ENCODE measurements at regions not wholly inside any gene's neighbourhood (a gene's known extent, or its start where the extent isn't known, plus 50 kb on each side); places are given as distances from the start of the nearest gene placed in this dataset.
"Not testable (repeated sequence)": the region's sequence is repeated elsewhere in the genome, so short reads cannot be mapped to it uniquely, and the experiment has no call there.

GRCh38 chr20:40275738-40276137 lies 413.3 kb downstream of the MAFB start:
- no peaks in the 10 kb centered on the region for H3K9me3 ChIP-seq (ENCODE audit: low read length)
- H3K79me2 ChIP-seq (ENCODE audit: low read length), result no peaks in the 10 kb centered on the region
- no peak overlapping the region for H3K9ac ChIP-seq (ENCODE audit: low read length)
- POLR2A ChIA-PET (ENCODE audit: unreplicated experiment), result no interaction called here
- intact Hi-C loops (cut with micrococcal nuclease), result no loop called here
- no peaks in the 10 kb centered on the region for H3K9me2 ChIP-seq (replicated peaks; ENCODE audit: low read length)
- no peaks in the 10 kb centered on the region for H3K36me3 ChIP-seq (ENCODE audit: low read depth, low read length)
- no peak overlapping the region for H3K27ac ChIP-seq (ENCODE audit: low read length)
- no peaks in the 10 kb centered on the region for H3F3A ChIP-seq (ENCODE audit: low read length, unreplicated experiment)
- DNase-seq (no peak), ATAC-seq (no peak)
- H4K20me1 ChIP-seq (ENCODE audit: low read length), result no peaks in the 10 kb centered on the region
- H3K27me3 ChIP-seq (ENCODE audit: low read length), result no peaks in the 10 kb centered on the region
- TF ChIP-seq, protein P1, sequence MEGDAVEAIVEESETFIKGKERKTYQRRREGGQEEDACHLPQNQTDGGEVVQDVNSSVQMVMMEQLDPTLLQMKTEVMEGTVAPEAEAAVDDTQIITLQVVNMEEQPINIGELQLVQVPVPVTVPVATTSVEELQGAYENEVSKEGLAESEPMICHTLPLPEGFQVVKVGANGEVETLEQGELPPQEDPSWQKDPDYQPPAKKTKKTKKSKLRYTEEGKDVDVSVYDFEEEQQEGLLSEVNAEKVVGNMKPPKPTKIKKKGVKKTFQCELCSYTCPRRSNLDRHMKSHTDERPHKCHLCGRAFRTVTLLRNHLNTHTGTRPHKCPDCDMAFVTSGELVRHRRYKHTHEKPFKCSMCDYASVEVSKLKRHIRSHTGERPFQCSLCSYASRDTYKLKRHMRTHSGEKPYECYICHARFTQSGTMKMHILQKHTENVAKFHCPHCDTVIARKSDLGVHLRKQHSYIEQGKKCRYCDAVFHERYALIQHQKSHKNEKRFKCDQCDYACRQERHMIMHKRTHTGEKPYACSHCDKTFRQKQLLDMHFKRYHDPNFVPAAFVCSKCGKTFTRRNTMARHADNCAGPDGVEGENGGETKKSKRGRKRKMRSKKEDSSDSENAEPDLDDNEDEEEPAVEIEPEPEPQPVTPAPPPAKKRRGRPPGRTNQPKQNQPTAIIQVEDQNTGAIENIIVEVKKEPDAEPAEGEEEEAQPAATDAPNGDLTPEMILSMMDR (conservative IDR thresholded peaks at IDR 0.05; ENCODE audit: low read depth, low read length), result no peak
- TF ChIP-seq EZH2phosphoT487 (IDR thresholded peaks at IDR 0.05; ENCODE audit: borderline replicate concordance, low read length) (no peak), EZH2 (IDR thresholded peaks at IDR 0.05; ENCODE audit: low read length, unreplicated experiment) (no peak)
- H3K4me3 ChIP-seq (ENCODE audit: low read length), result no peak overlapping the region
- H3K4me2 ChIP-seq (ENCODE audit: low read length), result no peak overlapping the region
- no peaks in the 10 kb centered on the region for H3K4me1 ChIP-seq (ENCODE audit: insufficient read depth, low read length)
- CTCF ChIA-PET, result no interaction called here
- H2AFZ ChIP-seq (ENCODE audit: low read length), result no peak overlapping the region
- BruUV-seq (replicated peaks), result no TSS peak

GRCh38 chr20:40274912-40275533 lies 414.0 kb downstream of the MAFB start:
- POLR2A ChIA-PET (ENCODE audit: unreplicated experiment), result no interaction called here
- Histone ChIP-seq H3K79me2 (ENCODE audit: low read length) (no peaks in the 10 kb centered on the region), H3K27ac (ENCODE audit: low read length) (no peak overlapping the region), H3F3A (ENCODE audit: low read length, unreplicated experiment) (no peaks in the 10 kb centered on the region), H3K9ac (ENCODE audit: low read length) (no peak overlapping the region), H3K9me2 (replicated peaks; ENCODE audit: low read length) (no peaks in the 10 kb centered on the region), H3K9me3 (ENCODE audit: low read length) (no peaks in the 10 kb centered on the region), H3K27me3 (ENCODE audit: low read length) (no peaks in the 10 kb centered on the region), H3K4me1 (ENCODE audit: insufficient read depth, low read length) (no peaks in the 10 kb centered on the region), H3K4me2 (ENCODE audit: low read length) (no peak overlapping the region), H3K4me3 (ENCODE audit: low read length) (no peak overlapping the region), H3K36me3 (ENCODE audit: low read depth, low read length) (no peaks in the 10 kb centered on the region), H4K20me1 (ENCODE audit: low read length) (no peaks in the 10 kb centered on the region), H2AFZ (ENCODE audit: low read length) (no peak overlapping the region)
- CTCF ChIA-PET, result no interaction called here
- intact Hi-C loops (cut with micrococcal nuclease), result no loop called here
- TF ChIP-seq, protein P1 (conservative IDR thresholded peaks at IDR 0.05; ENCODE audit: low read depth, low read length), result no peak
- TF ChIP-seq EZH2 (IDR thresholded peaks at IDR 0.05; ENCODE audit: low read length, unreplicated experiment), result no peak
- no peak for TF ChIP-seq EZH2phosphoT487 (IDR thresholded peaks at IDR 0.05; ENCODE audit: borderline replicate concordance, low read length)
- BruUV-seq (replicated peaks), result no TSS peak
- ATAC-seq, result no peak
- DNase-seq, result no peak

- CTCF ChIA-PET, result not testable (repeated sequence)
Measured at GRCh38 chr20:40269274-40269673, 419.8 kb downstream of the MAFB start.

More at GRCh38 chr20:40269274-40269673, 419.8 kb downstream of the MAFB start:
- H3K27me3 ChIP-seq (ENCODE audit: low read length); H2AFZ ChIP-seq (ENCODE audit: low read length); H3K9me2 ChIP-seq (replicated peaks; ENCODE audit: low read length); H3K9ac ChIP-seq (ENCODE audit: low read length); H3K36me3 ChIP-seq (ENCODE audit: low read depth, low read length); intact Hi-C loops (cut with micrococcal nuclease); H3K4me2 ChIP-seq (ENCODE audit: low read length); BruUV-seq (replicated peaks); H3K79me2 ChIP-seq (ENCODE audit: low read length); POLR2A ChIA-PET (ENCODE audit: unreplicated experiment); DNase-seq; H3K4me1 ChIP-seq (ENCODE audit: insufficient read depth, low read length); H3K9me3 ChIP-seq (ENCODE audit: low read length); H4K20me1 ChIP-seq (ENCODE audit: low read length); H3K27ac ChIP-seq (ENCODE audit: low read length); H3F3A ChIP-seq (ENCODE audit: low read length, unreplicated experiment); H3K4me3 ChIP-seq (ENCODE audit: low read length); ATAC-seq: not testable (repeated sequence)
